GM12864 (cell line): ENCODE measurements at regions not wholly inside any gene's neighbourhood (a gene's known extent, or its start where the extent isn't known, plus 50 kb on each side); places are given as distances from the start of the nearest gene placed in this dataset.

Experiments used
- DNase-seq: peaks from one replicate; pipeline ENCODE4 v3.0.0-alpha.2; 2011; ENCODE audit warnings: low read depth
- H3K4me3 ChIP-seq: 2 replicates; pipeline ENCODE4 v1.5.1; 2011; ENCODE audit warnings: mild to moderate bottlenecking, low read depth, low read length, control low read depth
- TF ChIP-seq, protein P1 (sequence below): IDR thresholded peaks from 2 replicates; pipeline ENCODE4 v1.5.1; 2011; ENCODE audit warnings: low read depth, mild to moderate bottlenecking, moderate library complexity, low read length, control low read depth, inconsistent platforms; ENCODE audit errors: missing control alignments

DNA sequence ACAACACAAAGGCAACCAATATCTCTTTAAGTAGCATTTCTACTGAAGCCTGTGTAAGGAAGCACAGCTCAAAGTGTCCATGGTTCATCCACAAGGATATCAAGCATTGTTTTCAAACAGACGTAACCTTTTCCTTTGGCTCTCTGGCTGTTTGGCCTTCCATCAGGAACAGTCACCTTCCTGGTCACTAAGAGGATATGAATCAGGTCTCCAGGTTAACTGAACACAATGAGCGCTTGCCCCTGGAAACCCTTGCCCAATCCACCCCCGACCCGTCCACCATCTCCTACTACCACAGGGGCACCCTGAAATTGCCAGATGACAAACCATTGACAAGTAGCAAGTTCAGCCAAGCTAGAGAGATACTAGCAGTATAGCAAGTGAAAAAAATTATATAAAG, 114.4 kb upstream of the COL21A1 start:
- TF ChIP-seq, protein P1, sequence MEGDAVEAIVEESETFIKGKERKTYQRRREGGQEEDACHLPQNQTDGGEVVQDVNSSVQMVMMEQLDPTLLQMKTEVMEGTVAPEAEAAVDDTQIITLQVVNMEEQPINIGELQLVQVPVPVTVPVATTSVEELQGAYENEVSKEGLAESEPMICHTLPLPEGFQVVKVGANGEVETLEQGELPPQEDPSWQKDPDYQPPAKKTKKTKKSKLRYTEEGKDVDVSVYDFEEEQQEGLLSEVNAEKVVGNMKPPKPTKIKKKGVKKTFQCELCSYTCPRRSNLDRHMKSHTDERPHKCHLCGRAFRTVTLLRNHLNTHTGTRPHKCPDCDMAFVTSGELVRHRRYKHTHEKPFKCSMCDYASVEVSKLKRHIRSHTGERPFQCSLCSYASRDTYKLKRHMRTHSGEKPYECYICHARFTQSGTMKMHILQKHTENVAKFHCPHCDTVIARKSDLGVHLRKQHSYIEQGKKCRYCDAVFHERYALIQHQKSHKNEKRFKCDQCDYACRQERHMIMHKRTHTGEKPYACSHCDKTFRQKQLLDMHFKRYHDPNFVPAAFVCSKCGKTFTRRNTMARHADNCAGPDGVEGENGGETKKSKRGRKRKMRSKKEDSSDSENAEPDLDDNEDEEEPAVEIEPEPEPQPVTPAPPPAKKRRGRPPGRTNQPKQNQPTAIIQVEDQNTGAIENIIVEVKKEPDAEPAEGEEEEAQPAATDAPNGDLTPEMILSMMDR, result no peak
- DNase-seq, result no peak

DNA sequence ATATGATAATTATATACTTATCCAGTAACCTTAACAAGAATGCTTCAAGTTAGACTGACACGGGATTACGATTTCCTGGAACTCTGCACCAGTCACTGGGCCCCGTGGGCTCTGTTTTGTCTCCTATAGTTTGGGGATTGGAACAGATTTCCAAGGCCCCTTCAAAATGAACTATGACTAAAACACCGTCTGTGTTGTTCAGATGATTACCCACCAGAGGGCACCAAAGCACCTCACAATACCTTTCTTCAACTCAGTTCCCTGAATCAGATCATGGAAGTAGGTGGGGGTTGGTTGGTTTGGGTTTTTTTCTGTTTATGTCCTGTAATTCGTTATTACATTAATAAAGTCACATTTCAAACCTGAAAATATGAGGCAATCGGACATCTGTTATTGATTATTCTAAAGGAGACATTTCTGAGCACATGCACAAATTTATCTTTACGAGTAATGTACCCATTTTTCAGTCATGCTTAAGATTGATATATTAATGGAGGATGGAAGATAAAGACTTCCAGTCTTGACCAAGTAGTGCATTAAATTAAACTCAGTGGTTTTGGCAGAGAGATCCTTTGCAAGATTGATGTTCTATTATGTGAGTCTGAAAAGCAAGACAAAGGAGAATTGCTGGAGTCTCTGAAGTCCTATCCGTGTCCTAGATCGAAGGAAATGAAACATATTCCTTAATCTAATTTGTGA, 112.0 kb upstream of the COL21A1 start:
- no peak overlapping the region for H3K4me3 ChIP-seq
- TF ChIP-seq, protein P1, result peak; percentile 66
- DNase-seq, result peak; percentile 53

More for the DNA sequence above, 114.4 kb upstream of the COL21A1 start:
- H3K4me3 ChIP-seq, result no peak overlapping the region

DNA sequence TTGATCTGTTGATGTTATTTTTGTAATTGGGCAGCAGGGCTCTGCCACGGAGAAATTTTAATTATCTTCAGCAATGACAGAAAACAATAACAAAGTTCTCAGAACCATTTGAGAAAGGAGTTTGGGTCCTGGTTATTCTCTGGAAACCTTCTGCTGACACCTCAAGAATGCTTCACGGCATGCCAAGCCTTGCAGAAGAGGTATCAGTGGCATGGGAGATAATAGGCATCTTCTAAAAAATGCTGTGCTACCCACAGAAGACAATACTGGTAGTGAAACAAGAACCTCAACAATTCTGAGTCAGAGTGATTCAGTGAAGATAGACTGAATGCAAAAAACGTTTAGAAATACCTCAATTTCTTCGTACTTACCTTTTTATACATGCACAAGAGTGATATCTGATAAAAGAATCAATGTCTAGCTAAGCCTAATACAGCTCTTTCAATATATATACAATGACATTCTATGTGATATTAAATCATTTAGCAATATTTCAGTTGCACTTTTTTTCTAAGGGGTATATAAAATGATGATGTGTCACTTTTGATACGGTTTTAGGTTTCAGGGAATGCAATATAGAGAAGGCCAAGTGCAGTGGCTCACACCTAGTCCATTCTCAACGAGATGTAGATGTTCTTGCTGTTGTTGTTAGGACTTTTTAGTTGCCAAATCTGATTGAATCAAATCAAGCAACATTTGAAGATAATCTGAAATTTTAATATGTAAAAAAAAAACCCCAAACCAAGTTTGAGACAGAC, 110.4 kb upstream of the COL21A1 start:
- TF ChIP-seq, protein P1, result no peak
- DNase-seq, result no peak
- H3K4me3 ChIP-seq, result no peak overlapping the region

DNA sequence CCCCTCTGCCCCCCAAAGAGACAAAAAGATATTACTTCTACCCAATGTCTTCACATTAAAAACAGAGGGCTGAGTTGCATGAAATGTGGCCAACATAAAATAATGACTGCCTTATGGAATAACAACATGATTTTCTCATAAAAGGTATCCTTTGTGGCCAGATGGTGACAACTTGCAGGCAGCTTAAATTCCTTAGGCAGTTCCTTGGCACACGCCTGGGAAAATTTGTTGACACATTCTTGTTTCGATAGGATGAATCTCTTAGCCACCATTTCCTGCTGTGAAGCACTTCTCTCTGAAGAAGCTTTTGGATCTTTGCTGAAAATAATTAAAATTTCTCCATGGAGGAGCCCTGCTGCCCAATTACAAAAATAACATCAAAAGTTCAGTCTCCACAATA, 109.0 kb upstream of the COL21A1 start:
- no peak overlapping the region for H3K4me3 ChIP-seq
- DNase-seq, result no peak
- TF ChIP-seq, protein P1, result no peak

DNA sequence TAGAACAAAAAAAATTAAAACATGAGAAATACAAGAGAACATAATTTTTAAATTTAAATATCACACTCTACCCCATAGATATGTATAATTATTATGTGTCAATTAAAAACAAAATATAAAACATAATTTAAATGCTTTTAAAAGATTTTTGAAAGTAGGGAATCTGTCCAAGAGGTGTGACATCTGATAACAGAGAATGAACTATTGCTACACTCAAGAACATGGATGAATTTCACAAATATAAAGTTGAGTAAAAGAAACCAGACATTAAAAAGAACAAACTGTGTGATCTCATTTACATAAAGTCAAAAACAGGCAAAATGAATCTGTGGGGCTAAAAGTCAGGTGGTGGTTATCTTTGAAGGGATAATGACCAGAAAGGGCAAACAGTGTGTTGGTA, 106.5 kb upstream of the COL21A1 start:
- TF ChIP-seq, protein P1, result no peak
- no peak overlapping the region for H3K4me3 ChIP-seq
- DNase-seq, result no peak

DNA sequence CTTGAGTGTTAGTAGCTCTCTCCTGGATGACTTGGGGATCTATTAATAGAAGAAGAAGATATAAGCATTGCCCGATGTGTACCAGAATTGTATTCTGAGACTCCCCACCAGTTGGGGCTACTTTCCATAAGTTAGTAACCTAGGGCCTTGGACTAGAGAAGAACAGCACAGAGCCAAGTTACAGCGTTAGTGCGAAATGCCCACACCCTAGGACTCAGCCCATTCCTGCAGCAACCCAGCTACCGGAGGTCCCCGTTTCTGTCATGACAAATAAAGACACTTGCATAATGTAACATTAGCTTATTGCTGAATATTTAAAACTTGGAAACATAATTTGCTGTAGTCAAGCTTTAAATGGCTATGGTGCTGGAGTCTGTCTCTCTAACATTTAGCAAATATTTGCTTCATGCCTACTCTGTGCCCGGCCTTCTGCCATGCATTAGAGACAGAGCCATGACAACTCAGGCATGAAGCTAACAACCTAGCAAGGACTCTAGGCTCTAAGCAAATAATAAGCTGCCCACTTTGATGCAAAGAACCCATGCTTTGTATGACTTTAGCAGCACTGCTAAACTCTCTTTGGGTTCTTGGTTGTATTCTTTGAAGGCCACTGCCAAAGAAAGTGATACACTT, 103.4 kb upstream of the COL21A1 start:
- no peak overlapping the region for H3K4me3 ChIP-seq
- TF ChIP-seq, protein P1, result no peak
- no peak for DNase-seq
